Large intestine (tissue), 3 donors: ENCODE measurements at regions not wholly inside any gene's neighbourhood (a gene's known extent, or its start where the extent isn't known, plus 50 kb on each side); places are given as distances from the start of the nearest gene placed in this dataset.
"Not testable (repeated sequence)": the region's sequence is repeated elsewhere in the genome, so short reads cannot be mapped to it uniquely, and the experiment has no call there.

Experiments used
- DNase-seq, 2 donors: peaks; one replicate each; pipeline versions ENCODE4 v3.0.0 to v3.0.0-alpha.2; 2013
- H3K27ac ChIP-seq: one replicate; pipeline ENCODE4 v1.5.1; 2013; ENCODE audit warnings: low read length
- H3K27me3 ChIP-seq: 2 replicates; pipeline ENCODE4 v1.6.1; 2013; ENCODE audit warnings: low read length; ENCODE audit not compliant: control insufficient read depth, insufficient read depth
- H3K36me3 ChIP-seq: 2 replicates; pipeline ENCODE4 v1.6.1; 2013; ENCODE audit warnings: low read length; ENCODE audit not compliant: control insufficient read depth, insufficient read depth
- H3K4me1 ChIP-seq: one replicate; pipeline ENCODE4 v1.6.1; 2013; ENCODE audit warnings: low read length; ENCODE audit not compliant: control insufficient read depth, insufficient read depth
- H3K4me3 ChIP-seq: one replicate; pipeline ENCODE4 v1.5.1; 2013; ENCODE audit warnings: low read length
- H3K9me3 ChIP-seq: one replicate; pipeline ENCODE4 v1.6.1; 2013; ENCODE audit warnings: mild to moderate bottlenecking, low read depth, low read length, moderate library complexity; ENCODE audit not compliant: control insufficient read depth
- WGBS: methylation state at CpG from one replicate; pipeline ENCODE4 v1.1.5; 2013; ENCODE audit warnings: low lambda C conversion rate; ENCODE audit not compliant: insufficient coverage; 5-methylcytosine and 5-hydroxymethylcytosine counted together

GRCh38 chrX:45811326-45811725 lies 610.6 kb upstream of the DIPK2B start:
- Histone ChIP-seq H3K27me3 (no peaks in the 10 kb centered on the region), H3K4me3 (no peak overlapping the region), H3K4me1 (peaks cover 2% of the 10 kb centered on the region), H3K36me3 (no peaks in the 10 kb centered on the region), H3K9me3 (no peaks in the 10 kb centered on the region), H3K27ac (no peak overlapping the region)
- DNase-seq = no peak
- WGBS = no CpG with 5 or more reads among the region's 6 CpGs

- Histone ChIP-seq H3K36me3 (no peaks in the 10 kb centered on the region), H3K27ac (no peak overlapping the region), H3K4me3 (no peak overlapping the region), H3K4me1 (peaks cover 2% of the 10 kb centered on the region), H3K27me3 (no peaks in the 10 kb centered on the region), H3K9me3 (no peaks in the 10 kb centered on the region)
- no CpG with 5 or more reads among the region's 12 CpGs for WGBS
- DNase-seq = peak; percentile 7 to 33
These were observed 607.1 kb upstream of the DIPK2B start for GRCh38 chrX:45807572-45808425.

DNA sequence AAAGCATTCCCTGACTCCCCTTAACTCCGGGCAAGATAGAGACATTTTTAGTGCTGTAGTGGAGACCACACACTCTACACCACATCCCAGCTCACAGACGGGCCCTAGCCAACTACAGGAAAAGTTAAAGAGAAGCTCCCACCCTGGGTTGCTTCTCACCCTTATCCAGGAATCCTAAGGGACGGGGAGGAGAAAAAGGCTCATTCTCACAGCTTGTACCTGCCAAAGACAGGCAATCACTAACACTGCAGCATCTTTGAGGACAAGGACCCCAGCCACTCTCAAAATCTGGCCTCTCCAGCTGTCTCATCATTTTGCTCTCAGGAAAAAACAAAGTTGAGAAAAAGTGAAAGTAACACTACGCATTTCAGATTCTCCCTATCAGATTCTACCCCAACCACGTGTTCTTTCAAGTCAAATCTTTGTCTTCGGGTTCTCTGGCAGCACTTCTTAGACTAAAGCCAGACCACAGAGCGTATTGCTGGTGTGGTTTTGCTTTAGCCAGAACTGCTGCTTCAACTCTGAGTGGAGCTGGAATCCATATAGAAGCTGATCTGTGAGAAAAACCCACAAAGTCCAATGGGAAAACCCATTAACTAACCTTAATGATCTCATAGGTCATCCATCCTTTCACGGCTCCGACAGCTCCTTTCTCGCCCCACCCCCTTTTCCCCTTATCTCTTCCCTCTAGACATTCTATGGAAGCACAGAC lies 605.9 kb upstream of the DIPK2B start:
- Histone ChIP-seq H3K27ac (peak overlapping the region; percentile 59), H3K36me3 (no peaks in the 10 kb centered on the region), H3K9me3 (no peaks in the 10 kb centered on the region), H3K4me1 (peaks cover 2% of the 10 kb centered on the region), H3K27me3 (no peaks in the 10 kb centered on the region), H3K4me3 (peak overlapping the region; percentile 2)
- peak; percentile 23 to 62 for DNase-seq
- no CpG with 5 or more reads among the region's 10 CpGs for WGBS

DNA sequence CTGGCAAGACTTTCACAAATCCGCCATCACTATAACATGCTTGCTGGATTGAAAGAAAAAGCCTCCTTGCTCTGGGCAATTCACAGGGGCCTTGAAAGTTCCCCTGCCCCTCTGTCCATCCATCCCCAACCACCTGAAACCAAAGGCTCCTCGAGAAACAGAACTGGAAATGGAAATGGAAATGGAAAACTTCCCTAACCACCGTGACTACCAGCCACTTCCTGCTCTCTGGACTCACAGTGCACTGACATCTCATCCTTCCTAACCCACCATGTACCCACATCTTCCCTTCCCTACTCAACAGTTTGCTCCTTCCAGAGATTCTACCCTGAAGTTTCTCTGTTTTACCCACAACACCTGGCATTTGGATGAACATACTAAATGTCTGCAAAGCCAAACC lies 603.6 kb upstream of the DIPK2B start:
- Histone ChIP-seq H3K4me3 (no peak overlapping the region), H3K9me3 (no peaks in the 10 kb centered on the region), H3K27me3 (no peaks in the 10 kb centered on the region), H3K36me3 (no peaks in the 10 kb centered on the region), H3K4me1 (peaks cover 2% of the 10 kb centered on the region), H3K27ac (no peak overlapping the region)
- no peak for DNase-seq
- WGBS = no CpG with 5 or more reads among the region's 3 CpGs

GRCh38 chrX:45803383-45803921 lies 602.8 kb upstream of the DIPK2B start:
- Histone ChIP-seq H3K4me1 (peaks cover 2% of the 10 kb centered on the region), H3K36me3 (no peaks in the 10 kb centered on the region), H3K27me3 (no peaks in the 10 kb centered on the region), H3K4me3 (no peak overlapping the region), H3K9me3 (no peaks in the 10 kb centered on the region), H3K27ac (no peak overlapping the region)
- WGBS = no CpG with 5 or more reads among the region's 4 CpGs
- no peak for DNase-seq

GRCh38 chrX:45801554-45801953 lies 600.9 kb upstream of the DIPK2B start:
- no peak overlapping the region for H3K27ac ChIP-seq
- H3K36me3 ChIP-seq = no peaks in the 10 kb centered on the region
- DNase-seq = no peak
- no peaks in the 10 kb centered on the region for H3K27me3 ChIP-seq
- H3K9me3 ChIP-seq = no peaks in the 10 kb centered on the region
- no peaks in the 10 kb centered on the region for H3K4me1 ChIP-seq
- no peak overlapping the region for H3K4me3 ChIP-seq
- WGBS = no CpG with 5 or more reads among the region's 6 CpGs

DNA sequence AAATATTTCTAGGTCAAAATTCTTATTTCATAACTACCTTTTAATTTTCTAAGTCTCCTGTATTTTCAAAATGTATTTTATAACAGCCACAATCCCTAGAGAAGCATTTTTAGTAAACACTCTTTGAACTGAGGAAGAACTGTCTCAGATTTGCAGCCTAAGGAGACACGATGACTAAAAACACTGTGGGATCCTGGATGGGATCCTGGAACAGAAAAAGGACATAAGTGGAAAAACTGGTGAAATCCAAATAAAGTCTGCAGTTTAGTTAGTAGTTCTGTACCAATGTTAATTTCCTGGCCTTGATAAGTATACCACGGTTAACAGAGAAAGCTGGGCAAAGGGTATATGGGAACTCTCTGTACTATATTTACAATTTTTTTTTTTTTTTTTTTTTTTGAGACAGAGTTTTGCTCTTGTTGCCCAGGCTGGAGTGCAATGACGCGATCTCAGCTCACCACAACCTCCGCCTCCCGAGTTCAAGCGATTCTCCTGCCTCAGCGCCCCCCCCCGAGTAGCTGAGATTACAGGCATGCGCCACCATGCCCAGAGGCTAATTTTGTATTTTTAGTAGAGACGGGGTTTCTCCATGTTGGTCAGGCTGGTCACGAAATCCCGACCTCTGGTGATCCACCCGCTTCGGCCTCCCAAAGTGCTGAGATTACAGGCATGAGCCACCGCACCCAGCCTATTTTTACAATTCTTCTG lies 600.2 kb upstream of the DIPK2B start:
- H3K27me3 ChIP-seq, H3K36me3 ChIP-seq, H3K27ac ChIP-seq, H3K4me1 ChIP-seq, H3K9me3 ChIP-seq, H3K4me3 ChIP-seq, DNase-seq: not testable (repeated sequence)
- WGBS = no CpG with 5 or more reads among the region's 16 CpGs

DNA sequence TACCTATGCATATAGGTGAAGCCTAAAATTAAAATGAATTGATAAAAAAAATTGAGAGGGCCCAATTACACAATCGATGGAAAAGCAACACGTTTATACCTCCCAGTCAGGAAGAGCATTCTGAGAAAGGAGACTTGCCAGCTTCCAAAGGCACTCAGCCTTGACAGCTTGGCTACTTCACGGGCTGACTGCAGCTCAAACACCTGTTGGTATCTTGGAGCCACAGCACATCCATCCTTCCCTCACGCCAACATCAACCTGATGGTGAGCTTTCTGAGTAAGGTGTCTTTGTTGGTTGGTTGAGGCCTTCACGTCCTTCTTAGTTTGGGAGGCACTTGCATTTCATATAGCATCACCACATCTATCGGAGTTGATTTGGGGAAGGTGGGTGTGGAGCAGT lies 598.9 kb upstream of the DIPK2B start:
- Histone ChIP-seq H3K27me3 (no peaks in the 10 kb centered on the region), H3K4me1 (no peaks in the 10 kb centered on the region), H3K9me3 (no peaks in the 10 kb centered on the region), H3K36me3 (no peaks in the 10 kb centered on the region), H3K4me3 (no peak overlapping the region), H3K27ac (no peak overlapping the region)
- no peak for DNase-seq
- WGBS = no CpG with 5 or more reads among the region's 6 CpGs

DNA sequence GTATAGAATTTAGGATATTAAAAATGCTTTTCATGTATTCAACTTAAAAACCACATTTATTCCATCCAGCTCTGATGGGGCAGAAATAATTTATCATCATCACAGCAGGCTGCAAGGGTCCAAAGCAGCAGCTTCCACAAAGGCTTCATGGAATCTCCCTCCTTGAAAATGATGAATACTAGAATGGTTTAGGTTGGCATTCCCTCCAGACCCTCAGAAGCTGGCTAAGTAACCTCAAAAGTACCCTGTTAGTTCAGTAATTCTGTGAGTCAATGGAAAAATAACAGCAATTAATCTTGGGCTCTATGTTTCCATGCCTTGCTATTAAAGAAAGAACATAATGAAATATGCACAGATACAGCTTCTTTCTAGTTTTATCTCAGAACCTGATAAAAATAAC lies 594.9 kb upstream of the DIPK2B start:
- Histone ChIP-seq H3K4me1 (no peaks in the 10 kb centered on the region), H3K4me3 (no peak overlapping the region), H3K27me3 (no peaks in the 10 kb centered on the region), H3K9me3 (no peaks in the 10 kb centered on the region), H3K36me3 (no peaks in the 10 kb centered on the region), H3K27ac (no peak overlapping the region)
- DNase-seq = no peak

DNA sequence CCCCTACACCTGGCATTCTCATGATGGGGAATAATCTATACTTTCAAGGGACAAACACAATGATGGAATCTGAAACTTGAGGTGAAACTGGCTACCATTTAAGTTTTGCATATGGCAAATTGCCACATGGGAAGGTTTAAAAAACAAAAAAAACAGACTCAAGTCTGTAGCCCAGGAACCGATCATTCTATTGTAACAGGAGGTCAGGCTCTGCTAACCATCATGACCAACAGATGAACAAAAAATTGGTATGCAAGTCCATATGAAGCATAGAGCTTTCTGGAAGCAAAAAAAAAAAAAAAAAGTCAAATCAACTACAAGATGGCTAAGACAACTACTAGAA lies 594.3 kb upstream of the DIPK2B start:
- no peak for DNase-seq
- no peak overlapping the region for H3K4me3 ChIP-seq
- no CpG with 5 or more reads among the region's 1 CpG for WGBS
- no peaks in the 10 kb centered on the region for H3K27me3 ChIP-seq
- no peaks in the 10 kb centered on the region for H3K9me3 ChIP-seq
- H3K27ac ChIP-seq = no peak overlapping the region
- no peaks in the 10 kb centered on the region for H3K36me3 ChIP-seq
- no peaks in the 10 kb centered on the region for H3K4me1 ChIP-seq
